OCI-LY7 (cell line): ENCODE measurements at regions not wholly inside any gene's neighbourhood (a gene's known extent, or its start where the extent isn't known, plus 50 kb on each side); places are given as distances from the start of the nearest gene placed in this dataset.

Experiments used
- BruUV-seq: library from RNA; stranded (reverse); fragments of 400-500 nt; replicated peaks from 2 replicates; lab custom pipeline; 2021; lab: Mats Ljungman, UMichigan
- CTCF ChIA-PET: fragments of 300-600 bp; sonication (Branson Sonifier 250); formaldehyde crosslinking; loops from one replicate; lab custom pipeline; 2022; ENCODE audit warnings: antibody characterized with exemption; ENCODE audit not compliant: unreplicated experiment; lab: Charles Lee
- POLR2A ChIA-PET: fragments of 300-600 bp; sonication (Branson Sonifier 250); formaldehyde crosslinking; loops from one replicate; lab custom pipeline; 2022; ENCODE audit warnings: antibody characterized with exemption; lab: Charles Lee
- DNase-seq: peaks from one replicate; pipeline ENCODE4 v3.0.0-alpha.2; 2015; ENCODE audit warnings: low spot score
- H2AFZ ChIP-seq: fragments of 200-600 bp; sonication (generic), shearing (Covaris generic); 2 replicates; pipeline ENCODE4 v1.6.1; 2014; ENCODE audit warnings: mild to moderate bottlenecking, antibody characterized with exemption, low read length, moderate library complexity
- H3K27ac ChIP-seq: fragments of 200-600 bp; sonication (generic); 2 replicates; pipeline ENCODE4 v1.5.1; 2014; ENCODE audit warnings: mixed run types, low read depth, mild to moderate bottlenecking, moderate library complexity, low read length, inconsistent platforms; ENCODE audit not compliant: poor library complexity, severe bottlenecking
- H3K36me3 ChIP-seq: fragments of 200-600 bp; sonication (generic); 2 replicates; pipeline ENCODE4 v1.6.1; 2014; ENCODE audit warnings: mild to moderate bottlenecking, antibody characterized with exemption, low read length, moderate library complexity, mixed read lengths; ENCODE audit not compliant: insufficient read depth
- H3K4me1 ChIP-seq: fragments of 200-600 bp; sonication (generic); 2 replicates; pipeline ENCODE4 v1.5.1; 2014; ENCODE audit warnings: mild to moderate bottlenecking, low read length; ENCODE audit not compliant: insufficient read depth, poor library complexity, severe bottlenecking
- H3K4me2 ChIP-seq: fragments of 200-600 bp; sonication (generic); 2 replicates; pipeline ENCODE4 v1.6.1; 2014; ENCODE audit warnings: mild to moderate bottlenecking, low read length
- H3K4me3 ChIP-seq: fragments of 200-600 bp; sonication (generic); 2 replicates; pipeline ENCODE4 v1.5.1; 2014; ENCODE audit warnings: mild to moderate bottlenecking, low read depth, low read length; ENCODE audit not compliant: poor library complexity, severe bottlenecking
- H3K79me2 ChIP-seq: fragments of 200-600 bp; sonication (generic); 2 replicates; pipeline ENCODE4 v1.6.1; 2016; ENCODE audit warnings: low read depth, mild to moderate bottlenecking, low read length, moderate library complexity, mixed read lengths; ENCODE audit not compliant: insufficient read depth
- H3K9me2 ChIP-seq: fragments of 200-600 bp; sonication (generic); 2 replicates; pipeline ENCODE4 v1.6.1; 2016; ENCODE audit warnings: mild to moderate bottlenecking, low read length, mixed read lengths; ENCODE audit not compliant: insufficient read depth
- H3K9me3 ChIP-seq: fragments of 200-600 bp; sonication (generic); 2 replicates; pipeline ENCODE4 v1.6.1; 2014; ENCODE audit warnings: mild to moderate bottlenecking, mixed run types, low read length, mixed read lengths
- H4K20me1 ChIP-seq: fragments of 200-600 bp; sonication (generic); 2 replicates; pipeline ENCODE4 v1.6.1; 2014; ENCODE audit warnings: mild to moderate bottlenecking, antibody characterized with exemption, low read length, moderate library complexity, mixed read lengths; ENCODE audit not compliant: insufficient read depth
- CTCF ChIP-seq: fragments of 200-600 bp; sonication (generic); conservative IDR thresholded peaks from 2 replicates; pipeline ENCODE4 v1.5.1; 2014; ENCODE audit warnings: mild to moderate bottlenecking, antibody characterized with exemption, low read length, moderate library complexity, mixed read lengths
- EZH2phosphoT487 ChIP-seq: fragments of 200-600 bp; sonication (generic); IDR thresholded peaks from 2 replicates; pipeline ENCODE4 v1.6.1; 2018; ENCODE audit warnings: low read depth, borderline replicate concordance, mild to moderate bottlenecking, mixed run types, antibody characterized with exemption, low read length, moderate library complexity, mixed read lengths
- intact Hi-C: fragments of 100-400 bp; cut with micrococcal nuclease; formaldehyde crosslinking; loops from one replicate; pipeline ENCODE4 v1.10.0; 2022; ENCODE audit not compliant: unreplicated experiment

DNA sequence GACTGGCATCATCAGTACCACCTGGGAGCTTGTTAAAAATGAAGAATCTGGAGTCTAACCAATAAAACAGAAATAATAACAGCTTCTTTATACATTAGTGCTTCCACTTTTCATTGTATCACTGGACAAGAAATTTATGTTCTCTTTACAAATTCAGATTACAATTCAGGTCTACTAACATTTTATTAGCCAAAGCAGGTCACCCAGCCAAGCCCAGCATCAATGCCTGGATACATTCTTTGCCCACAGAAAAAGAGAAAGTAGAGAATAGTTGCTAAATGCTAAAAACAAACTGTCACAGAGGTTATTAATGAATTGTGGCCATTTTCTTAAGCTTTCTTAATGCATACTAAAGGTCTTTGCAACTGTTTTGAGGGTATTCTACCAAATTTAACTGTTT lies 458.3 kb downstream of the BTBD3 start:
- CTCF ChIA-PET, result no interaction called here
- H3K36me3 ChIP-seq, result no peaks in the 10 kb centered on the region

DNA sequence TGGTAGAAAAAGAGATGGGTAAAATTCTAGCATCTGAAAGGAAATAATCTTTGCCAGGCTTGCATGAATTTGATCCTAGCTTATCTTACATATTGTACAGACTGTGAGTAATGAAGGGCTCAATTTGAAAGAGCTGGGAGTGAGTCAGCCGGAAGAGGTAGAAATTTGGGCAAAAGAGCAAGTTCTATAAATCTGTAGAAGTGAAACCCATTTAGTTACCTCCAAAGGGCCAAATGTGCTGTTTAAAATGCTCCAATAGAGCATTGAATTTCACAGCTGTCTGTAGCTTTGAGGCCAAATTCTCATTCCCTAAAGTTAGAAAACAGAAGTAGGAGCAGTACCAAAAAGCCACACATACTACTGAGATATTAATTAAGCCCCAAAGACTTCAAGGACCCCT lies 466.1 kb downstream of the BTBD3 start:
- Histone ChIP-seq H3K36me3 (no peaks in the 10 kb centered on the region), H3K9me3 (no peaks in the 10 kb centered on the region), H3K27ac (no peak overlapping the region), H3K4me2 (no peak overlapping the region), H2AFZ (no peak overlapping the region), H3K79me2 (no peaks in the 10 kb centered on the region), H3K4me1 (no peaks in the 10 kb centered on the region), H4K20me1 (no peaks in the 10 kb centered on the region), H3K9me2 (no peaks in the 10 kb centered on the region), H3K4me3 (no peak overlapping the region)
- TF ChIP-seq CTCF, result no peak
- no peak for TF ChIP-seq EZH2phosphoT487
- CTCF ChIA-PET, result no interaction called here
- no peak for DNase-seq
- intact Hi-C loops, result no loop called here
- POLR2A ChIA-PET, result interaction anchor here (0.7 kb wide), 1 partner anchor 14 kb away, joined by 3 read pairs; no protein-coding TSS in a partner anchor
- BruUV-seq, result no TSS peak

More for the DNA sequence above, 458.3 kb downstream of the BTBD3 start:
- BruUV-seq, result no TSS peak
- H3K4me3 ChIP-seq, result no peak overlapping the region
- no peaks in the 10 kb centered on the region for H3K79me2 ChIP-seq
- intact Hi-C loops, result no loop called here
- no peaks in the 10 kb centered on the region for H3K4me1 ChIP-seq
- no peak overlapping the region for H3K27ac ChIP-seq
- H2AFZ ChIP-seq, result no peak overlapping the region
- no peak overlapping the region for H3K4me2 ChIP-seq
- POLR2A ChIA-PET, result no interaction called here
- DNase-seq, result no peak
- H3K9me3 ChIP-seq, result no peaks in the 10 kb centered on the region
- H3K9me2 ChIP-seq, result no peaks in the 10 kb centered on the region
- TF ChIP-seq EZH2phosphoT487 (no peak), CTCF (no peak)
- no peaks in the 10 kb centered on the region for H4K20me1 ChIP-seq

DNA sequence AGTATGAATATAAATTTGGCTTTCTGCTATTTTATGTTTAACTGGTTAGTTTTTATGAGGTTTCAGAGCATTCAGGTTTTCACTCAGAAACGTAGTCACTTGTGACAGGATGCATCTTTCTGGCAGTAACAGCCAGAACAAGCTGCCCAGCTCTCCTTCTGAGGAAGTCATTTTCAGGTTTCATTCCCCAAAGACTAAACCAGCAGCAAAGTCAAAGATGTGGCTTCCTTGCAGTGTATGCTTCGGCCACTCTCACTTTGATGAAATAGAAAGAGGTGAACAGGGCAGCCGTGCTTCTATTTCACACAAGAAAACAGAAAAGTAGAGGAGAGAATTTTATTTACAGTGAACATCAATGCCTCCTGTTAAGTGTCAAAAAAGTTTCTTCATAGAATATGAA lies 469.1 kb downstream of the BTBD3 start:
- no peak for DNase-seq
- TF ChIP-seq CTCF, result no peak
- no peak for TF ChIP-seq EZH2phosphoT487
- no peaks in the 10 kb centered on the region for H3K9me2 ChIP-seq
- no peaks in the 10 kb centered on the region for H3K4me1 ChIP-seq
- H3K4me2 ChIP-seq, result no peak overlapping the region
- ChIA-PET POLR2A (no interaction called here), CTCF (no interaction called here)
- H3K9me3 ChIP-seq, result no peaks in the 10 kb centered on the region
- no peaks in the 10 kb centered on the region for H3K79me2 ChIP-seq
- intact Hi-C loops, result no loop called here
- H2AFZ ChIP-seq, result no peak overlapping the region
- BruUV-seq, result no TSS peak
- H3K36me3 ChIP-seq, result no peaks in the 10 kb centered on the region
- H3K27ac ChIP-seq, result no peak overlapping the region
- no peaks in the 10 kb centered on the region for H4K20me1 ChIP-seq
- no peak overlapping the region for H3K4me3 ChIP-seq
